K562 (cell line): ENCODE measurements at regions not wholly inside any gene's neighbourhood (a gene's known extent, or its start where the extent isn't known, plus 50 kb on each side); places are given as distances from the start of the nearest gene placed in this dataset.

Source experiments
- FOXK1 ChIP-seq: sonication (generic); formaldehyde crosslinking; IDR thresholded peaks from 2 replicates; pipeline ENCODE4 v1.8.0; 2022; ENCODE audit warnings: missing genetic modification reagents, mild to moderate bottlenecking, borderline replicate concordance
- NCOA1 ChIP-seq: fragments of 450-650 bp; IDR thresholded peaks from 2 replicates; pipeline ENCODE4 v1.6.1; 2016; ENCODE audit warnings: low read depth
- SMC3 ChIP-seq: conservative IDR thresholded peaks from 2 replicates; pipeline ENCODE4 v1.6.1; 2011; ENCODE audit warnings: low read depth, low read length, improper control_type of control experiment; ENCODE audit not compliant: insufficient read depth

- TF ChIP-seq FOXK1 (CRISPR knock-in tag), result no peak
- TF ChIP-seq NCOA1, result no peak
- TF ChIP-seq SMC3, result no peak
Measured at GRCh38 chr6:126848119-126848518, 270.4 kb upstream of the RSPO3 start.
